Astrocyte (in vitro differentiated cells and primary cell): ENCODE measurements at regions not wholly inside any gene's neighbourhood (a gene's known extent, or its start where the extent isn't known, plus 50 kb on each side); places are given as distances from the start of the nearest gene placed in this dataset.

Source experiments
- DNase-seq: peaks from one replicate; pipeline ENCODE4 v3.0.0-alpha.2; 2010; ENCODE audit warnings: low read depth
- FAIRE-seq: peaks from 2 replicates; lab custom pipeline; 2011; peaks lifted over from hg19 to GRCh38; lab: Jason Lieb, UNC
- H2AFZ ChIP-seq: 2 replicates; pipeline ENCODE4 v1.6.0; 2012; ENCODE audit warnings: low read depth, low read length, inconsistent platforms
- H3K27ac ChIP-seq: 2 replicates; pipeline ENCODE4 v1.5.1; 2011; ENCODE audit warnings: low read depth, low read length, inconsistent platforms
- H3K27me3 ChIP-seq: 2 replicates; pipeline ENCODE4 v1.6.0; 2011; ENCODE audit warnings: low read length, inconsistent platforms; ENCODE audit not compliant: insufficient read depth
- H3K36me3 ChIP-seq: 2 replicates; pipeline ENCODE4 v1.5.1; 2011; ENCODE audit warnings: low read length, inconsistent platforms; ENCODE audit not compliant: insufficient read depth
- H3K4me1 ChIP-seq: 2 replicates; pipeline ENCODE4 v1.5.1; 2011; ENCODE audit warnings: low read length, inconsistent platforms; ENCODE audit not compliant: insufficient read depth
- H3K4me2 ChIP-seq: 2 replicates; pipeline ENCODE4 v1.6.0; 2012; ENCODE audit warnings: low read length, inconsistent platforms
- H3K4me3 ChIP-seq: 2 replicates; pipeline ENCODE4 v1.5.1; 2011; ENCODE audit warnings: low read depth, mild to moderate bottlenecking, low read length, inconsistent platforms; ENCODE audit not compliant: insufficient read depth
- H3K79me2 ChIP-seq: 2 replicates; pipeline ENCODE4 v1.6.0; 2012; ENCODE audit warnings: mild to moderate bottlenecking, low read length, inconsistent platforms; ENCODE audit not compliant: insufficient read depth
- H3K9ac ChIP-seq: 2 replicates; pipeline ENCODE4 v1.6.0; 2012; ENCODE audit warnings: mild to moderate bottlenecking, low read length, inconsistent platforms
- H3K9me3 ChIP-seq: 2 replicates; pipeline ENCODE4 v1.5.1; 2012; ENCODE audit warnings: low read depth, mild to moderate bottlenecking, low read length, inconsistent platforms; ENCODE audit not compliant: insufficient read depth
- H4K20me1 ChIP-seq: 2 replicates; pipeline ENCODE4 v1.6.0; 2012; ENCODE audit warnings: low read length, inconsistent platforms; ENCODE audit not compliant: insufficient read depth
- H3K27ac Mint-ChIP-seq: one replicate; pipeline ENCODE4 v1.8.0; 2021; ENCODE audit warnings: mild to moderate bottlenecking, mixed read lengths; ENCODE audit not compliant: unreplicated experiment
- H3K27me3 Mint-ChIP-seq: one replicate; pipeline ENCODE4 v1.8.0; 2021; ENCODE audit warnings: low read depth, mixed read lengths; ENCODE audit not compliant: unreplicated experiment
- H3K36me3 Mint-ChIP-seq: one replicate; pipeline ENCODE4 v1.8.0; 2021; ENCODE audit warnings: low read depth, mixed read lengths; ENCODE audit not compliant: unreplicated experiment
- H3K4me1 Mint-ChIP-seq: one replicate; pipeline ENCODE4 v1.8.0; 2021; ENCODE audit warnings: low read depth, mixed read lengths; ENCODE audit not compliant: unreplicated experiment
- H3K4me3 Mint-ChIP-seq: one replicate; pipeline ENCODE4 v1.8.0; 2021; ENCODE audit warnings: mild to moderate bottlenecking, moderate library complexity, mixed read lengths; ENCODE audit not compliant: unreplicated experiment
- H3K9me3 Mint-ChIP-seq: one replicate; pipeline ENCODE4 v1.8.0; 2021; ENCODE audit warnings: mild to moderate bottlenecking, mixed read lengths; ENCODE audit not compliant: unreplicated experiment
- CTCF ChIP-seq: IDR thresholded peaks from 2 replicates; pipeline ENCODE4 v1.5.1; 2011; ENCODE audit warnings: low read depth, mild to moderate bottlenecking, inconsistent platforms, low read length, moderate library complexity; ENCODE audit not compliant: insufficient read depth
- EZH2 ChIP-seq: IDR thresholded peaks from 2 replicates; pipeline ENCODE4 v1.6.1; 2012; ENCODE audit warnings: mild to moderate bottlenecking, low read length, inconsistent platforms; ENCODE audit not compliant: insufficient read depth

- Histone ChIP-seq H3K9ac (no peak overlapping the region), H3K9me3 (no peaks in the 10 kb centered on the region), H3K4me2 (no peak overlapping the region), H3K4me1 (no peaks in the 10 kb centered on the region), H3K4me3 (no peak overlapping the region), H3K79me2 (no peaks in the 10 kb centered on the region), H3K27ac (no peak overlapping the region), H2AFZ (no peak overlapping the region), H4K20me1 (no peaks in the 10 kb centered on the region), H3K36me3 (no peaks in the 10 kb centered on the region), H3K27me3 (no peaks in the 10 kb centered on the region)
- no peaks in the 10 kb centered on the region for H3K27me3 Mint-ChIP-seq
- FAIRE-seq, result no peak
- peaks cover 2% of the 10 kb centered on the region for H3K4me1 Mint-ChIP-seq
- no peak overlapping the region for H3K4me3 Mint-ChIP-seq
- no peaks in the 10 kb centered on the region for H3K9me3 Mint-ChIP-seq
- no peak for DNase-seq
- H3K36me3 Mint-ChIP-seq, result no peaks in the 10 kb centered on the region
- TF ChIP-seq CTCF (no peak), EZH2 (no peak)
- no peak overlapping the region for H3K27ac Mint-ChIP-seq
Observed at GRCh38 chr14:84922370-84922769, 607.6 kb upstream of the FLRT2 start.

GRCh38 chr14:84926656-84927055 lies 603.3 kb upstream of the FLRT2 start:
- no peak overlapping the region for H3K4me3 Mint-ChIP-seq
- H3K9me3 Mint-ChIP-seq, result no peaks in the 10 kb centered on the region
- no peak overlapping the region for H3K27ac Mint-ChIP-seq
- Histone ChIP-seq H3K36me3 (no peaks in the 10 kb centered on the region), H3K27me3 (no peaks in the 10 kb centered on the region), H3K79me2 (no peaks in the 10 kb centered on the region), H3K9ac (no peak overlapping the region), H3K27ac (no peak overlapping the region), H3K4me3 (no peak overlapping the region), H3K4me1 (no peaks in the 10 kb centered on the region), H2AFZ (no peak overlapping the region), H3K9me3 (no peaks in the 10 kb centered on the region), H4K20me1 (no peaks in the 10 kb centered on the region), H3K4me2 (no peak overlapping the region)
- H3K4me1 Mint-ChIP-seq, result peaks cover 6% of the 10 kb centered on the region
- no peak for FAIRE-seq
- no peaks in the 10 kb centered on the region for H3K36me3 Mint-ChIP-seq
- TF ChIP-seq CTCF (no peak), EZH2 (no peak)
- DNase-seq, result no peak
- H3K27me3 Mint-ChIP-seq, result no peaks in the 10 kb centered on the region

- Mint-ChIP-seq H3K9me3 (no peaks in the 10 kb centered on the region), H3K4me1 (peaks cover 7% of the 10 kb centered on the region), H3K27ac (no peak overlapping the region), H3K4me3 (no peak overlapping the region), H3K36me3 (no peaks in the 10 kb centered on the region), H3K27me3 (no peaks in the 10 kb centered on the region)
- H3K9ac ChIP-seq, result no peak overlapping the region
- H2AFZ ChIP-seq, result no peak overlapping the region
- TF ChIP-seq CTCF (no peak), EZH2 (no peak)
- no peaks in the 10 kb centered on the region for H3K79me2 ChIP-seq
- H3K4me1 ChIP-seq, result no peaks in the 10 kb centered on the region
- H3K4me2 ChIP-seq, result no peak overlapping the region
- FAIRE-seq (no peak), DNase-seq (no peak)
- no peak overlapping the region for H3K27ac ChIP-seq
- no peaks in the 10 kb centered on the region for H4K20me1 ChIP-seq
- no peak overlapping the region for H3K4me3 ChIP-seq
- H3K9me3 ChIP-seq, result no peaks in the 10 kb centered on the region
- no peaks in the 10 kb centered on the region for H3K27me3 ChIP-seq
- H3K36me3 ChIP-seq, result no peaks in the 10 kb centered on the region
Observed at GRCh38 chr14:84927096-84927827, 602.7 kb upstream of the FLRT2 start.
